Adrenal gland (tissue), 9 donors: ENCODE measurements at regions not wholly inside any gene's neighbourhood (a gene's known extent, or its start where the extent isn't known, plus 50 kb on each side); places are given as distances from the start of the nearest gene placed in this dataset.

ENCODE experiments used
- DNase-seq, 7 donors: peaks; one replicate each; pipeline ENCODE4 v3.0.0-alpha.2; 2019 to 2020
- H3K27ac ChIP-seq, 5 donors: fragments of 200-600 bp; sonication (generic) in 4 of 5; 1 replicate in 3 of 5; 2 replicates in 2 of 5; pipeline versions ENCODE4 v1.5.1 to v1.8.0; 2016 to 2020; ENCODE audit warnings: mild to moderate bottlenecking in 1 of 5
- H3K27me3 ChIP-seq: fragments of 200-600 bp; 2 replicates; pipeline ENCODE4 v1.8.0; 2021
- H3K36me3 ChIP-seq, 2 donors: fragments of 200-600 bp; replicated peaks in 1 of 2; 1 replicate in 1 of 2; 2 replicates in 1 of 2; pipeline versions ENCODE4 v1.5.1 to v1.8.0; 2018 to 2022
- H3K4me1 ChIP-seq, 2 donors: fragments of 200-600 bp; replicated peaks in 1 of 2; 1 replicate in 1 of 2; 2 replicates in 1 of 2; pipeline versions ENCODE4 v1.5.1 to v1.8.0; 2018 to 2021
- H3K4me3 ChIP-seq, 4 donors: fragments of 200-600 bp; sonication (generic) in 3 of 4; one replicate each; pipeline ENCODE4 v1.5.1; 2016 to 2018
- H3K9me3 ChIP-seq, 3 donors: fragments of 200-600 bp; sonication (generic) in 1 of 3; replicated peaks in 1 of 3; 1 replicate in 2 of 3; 2 replicates in 1 of 3; pipeline versions ENCODE4 v1.5.1 to v1.8.0; 2016 to 2021
- POLR2A ChIP-seq, 2 donors: fragments of 450-650 bp; IDR thresholded peaks; one replicate each; pipeline ENCODE4 v1.6.1; 2017; ENCODE audit warnings: antibody characterized with exemption in 2 of 2, mild to moderate bottlenecking in 2 of 2, moderate library complexity in 1 of 2
- WGBS, 4 donors: extraction: QIAGEN DNeasy Blood & Tissue Kit in 2 of 4; methylation state at CpG; one replicate each; pipeline versions ENCODE4 v1.1.5 to v1.1.7; 2013 to 2017; 5-methylcytosine and 5-hydroxymethylcytosine counted together
- intact Hi-C, 2 donors: fragments of 100-400 bp; cut with DNase I; formaldehyde crosslinking; loops; one replicate each; pipeline versions ENCODE4 v1.14.1 to v1.15.0; 2022 to 2023
- small RNA-seq, 2 donors: library from RNA; depleted of rRNA; stranded (forward); fragments of <200 nt; gene quantifications; one replicate each; pipeline ENCODE3, GENCODE V24; 2016
- TF ChIP-seq, protein P1 (sequence below), 6 experiments: fragments of 450-650 bp in 4 of 6; fragments of 200-600 bp in 2 of 6; sonication (generic) in 1 of 6; IDR thresholded peaks; 1 replicate in 5 of 6; 2 replicates in 1 of 6; pipeline versions ENCODE4 v1.5.1 to v1.8.0; 2016 to 2021; ENCODE audit warnings: antibody characterized with exemption in 6 of 6, mild to moderate bottlenecking in 2 of 6, moderate library complexity in 1 of 6
- donor health status: healthy with polysubstance abuse.
- donor health status: Bipolar disorder and iron deficiency.
- donor health status: DM: yes; HTN: yes; CAD: no.
- donor health status: DM: no; HTN: no; CAD: no.
- donor health status: DM: no; HTN: no; CAD: no.

DNA sequence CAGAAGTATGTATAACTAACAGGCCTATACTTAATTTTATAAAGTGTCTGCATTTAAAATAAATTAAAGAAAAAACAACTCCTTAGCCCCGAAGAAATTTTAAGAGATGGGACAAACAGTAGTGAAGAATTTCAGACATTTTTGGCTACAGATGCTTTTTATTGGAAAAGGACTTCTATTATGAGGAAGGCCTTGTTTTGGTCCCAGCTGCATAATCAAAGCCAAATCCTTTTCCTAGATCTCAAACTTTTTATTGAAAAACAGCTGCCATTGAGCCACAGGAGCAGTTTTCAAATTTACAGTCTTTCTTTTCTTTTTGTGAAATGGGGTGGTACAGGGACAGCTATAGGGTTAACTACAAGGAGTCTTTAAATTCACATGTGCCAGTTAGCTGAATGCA, 51.3 kb upstream of the SETBP1 start:
- 42 to 82% (median 61%) methylated on average over 1 of the region's 1 CpG for WGBS, 4 donors
- Histone ChIP-seq H3K36me3 (no peaks in the 10 kb centered on the region), H3K9me3 (no peaks in the 10 kb centered on the region), H3K4me1 (no peaks in the 10 kb centered on the region), H3K4me3 (no peak overlapping the region), H3K27me3 (no peaks in the 10 kb centered on the region), H3K27ac (no peak overlapping the region)
- intact Hi-C loops = no loop called here
- DNase-seq = no peak
- TF ChIP-seq, protein P1, sequence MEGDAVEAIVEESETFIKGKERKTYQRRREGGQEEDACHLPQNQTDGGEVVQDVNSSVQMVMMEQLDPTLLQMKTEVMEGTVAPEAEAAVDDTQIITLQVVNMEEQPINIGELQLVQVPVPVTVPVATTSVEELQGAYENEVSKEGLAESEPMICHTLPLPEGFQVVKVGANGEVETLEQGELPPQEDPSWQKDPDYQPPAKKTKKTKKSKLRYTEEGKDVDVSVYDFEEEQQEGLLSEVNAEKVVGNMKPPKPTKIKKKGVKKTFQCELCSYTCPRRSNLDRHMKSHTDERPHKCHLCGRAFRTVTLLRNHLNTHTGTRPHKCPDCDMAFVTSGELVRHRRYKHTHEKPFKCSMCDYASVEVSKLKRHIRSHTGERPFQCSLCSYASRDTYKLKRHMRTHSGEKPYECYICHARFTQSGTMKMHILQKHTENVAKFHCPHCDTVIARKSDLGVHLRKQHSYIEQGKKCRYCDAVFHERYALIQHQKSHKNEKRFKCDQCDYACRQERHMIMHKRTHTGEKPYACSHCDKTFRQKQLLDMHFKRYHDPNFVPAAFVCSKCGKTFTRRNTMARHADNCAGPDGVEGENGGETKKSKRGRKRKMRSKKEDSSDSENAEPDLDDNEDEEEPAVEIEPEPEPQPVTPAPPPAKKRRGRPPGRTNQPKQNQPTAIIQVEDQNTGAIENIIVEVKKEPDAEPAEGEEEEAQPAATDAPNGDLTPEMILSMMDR (IDR thresholded peaks at IDR 0.05) = no peak
- no peak for TF ChIP-seq POLR2A (IDR thresholded peaks at IDR 0.05)

DNA sequence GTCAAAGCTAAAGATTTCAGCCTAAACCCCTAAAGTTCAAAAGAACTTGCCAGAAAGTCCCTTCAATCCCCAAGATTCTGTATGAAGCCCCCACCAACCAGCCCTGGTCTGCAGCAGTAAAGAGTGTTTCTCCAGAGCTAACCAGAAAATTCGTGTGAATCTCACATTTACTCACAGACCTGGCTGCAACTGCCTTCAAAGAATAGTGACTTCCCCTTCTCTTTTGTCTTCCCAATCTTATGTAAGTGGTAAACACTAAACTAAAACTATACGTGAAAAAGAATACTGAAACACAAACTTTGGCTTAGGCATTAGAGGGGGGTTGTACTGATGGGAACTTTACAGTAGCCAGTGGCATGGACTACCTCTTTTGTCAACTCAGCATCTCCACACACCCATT, 50.6 kb upstream of the SETBP1 start:
- Histone ChIP-seq H3K4me1 (no peaks in the 10 kb centered on the region), H3K36me3 (no peaks in the 10 kb centered on the region), H3K27ac (no peak overlapping the region), H3K9me3 (no peaks in the 10 kb centered on the region), H3K4me3 (no peak overlapping the region), H3K27me3 (no peaks in the 10 kb centered on the region)
- DNase-seq = no peak
- TF ChIP-seq POLR2A (IDR thresholded peaks at IDR 0.05) = no peak
- TF ChIP-seq, protein P1 (IDR thresholded peaks at IDR 0.05) = no peak
- intact Hi-C loops = no loop called here
- WGBS, 4 donors = 35 to 48% (median 38%) methylated on average over 2 of the region's 2 CpGs

Small RNA genes lying in the stretch of these regions (small RNA-seq; reads per million reads assigned to genes)
- 0 reads per million in 2 donors for gene RNA5SP455
